B cell (primary cell): ENCODE measurements at regions not wholly inside any gene's neighbourhood (a gene's known extent, or its start where the extent isn't known, plus 50 kb on each side); places are given as distances from the start of the nearest gene placed in this dataset.

Experiments used
- ATAC-seq: fragments of 200-7000 bp; cut with Tn5 transposase; one replicate; pipeline ENCODE4 v1.10.0; 2021; ENCODE audit warnings: low read depth, mild to moderate bottlenecking, moderate number of reproducible peaks, moderate library complexity
- CTCF ChIA-PET: fragments of 350-600 bp; sonication (Branson Sonifier 250); formaldehyde crosslinking; loops from one replicate; lab custom pipeline; 2021; ENCODE audit warnings: antibody characterized with exemption, inconsistent platforms; lab: Charles Lee
- POLR2A ChIA-PET: fragments of 350-600 bp; sonication (Branson Sonifier 250); formaldehyde crosslinking; loops from one replicate; lab custom pipeline; 2021; ENCODE audit warnings: antibody characterized with exemption; lab: Charles Lee
- DNase-seq: peaks from one replicate; pipeline ENCODE4 v3.0.0; 2013
- H2AFZ ChIP-seq: 2 replicates; pipeline ENCODE4 v1.6.1; 2012; ENCODE audit warnings: mild to moderate bottlenecking, low read depth, low read length; ENCODE audit not compliant: insufficient read depth, poor library complexity, severe bottlenecking
- H3K27ac ChIP-seq, 2 donors: 1 replicate in 1 of 2; 2 replicates in 1 of 2; pipeline ENCODE4 v1.5.1; 2012 to 2013; ENCODE audit warnings: low read length in 2 of 2, mild to moderate bottlenecking in 2 of 2, moderate library complexity in 1 of 2
- H3K27me3 ChIP-seq, 4 experiments: fragments of 200-600 bp in 1 of 4; sonication (generic) in 1 of 4; replicated peaks in 1 of 4; 1 replicate in 2 of 4; 2 replicates in 2 of 4; pipeline versions ENCODE4 v1.6.1 to v1.7.0; 2013 to 2016; ENCODE audit warnings: low read length in 3 of 4, mild to moderate bottlenecking in 2 of 4, mixed read lengths in 1 of 4, moderate library complexity in 1 of 4; ENCODE audit not compliant: insufficient read depth in 4 of 4, control insufficient read depth in 3 of 4; ENCODE audit errors: control extremely low read depth in 1 of 4
- H3K36me3 ChIP-seq, 2 experiments: replicated peaks in 1 of 2; 1 replicate in 1 of 2; 2 replicates in 1 of 2; pipeline versions ENCODE4 v1.6.1 to v1.7.1; 2013; ENCODE audit warnings: low read length in 1 of 2; ENCODE audit not compliant: insufficient read depth in 2 of 2, control insufficient read depth in 1 of 2; ENCODE audit errors: control extremely low read depth in 1 of 2, extremely low read depth in 1 of 2
- H3K4me1 ChIP-seq, 2 donors: fragments of 200-600 bp in 1 of 2; sonication (generic) in 1 of 2; 1 replicate in 1 of 2; 2 replicates in 1 of 2; pipeline versions ENCODE4 v1.5.1 to v1.6.1; 2013 to 2017; ENCODE audit warnings: low read length in 2 of 2; ENCODE audit not compliant: control insufficient read depth in 2 of 2, insufficient read depth in 2 of 2
- H3K4me2 ChIP-seq: replicated peaks from 2 replicates; pipeline ENCODE3; 2012; ENCODE audit warnings: mild to moderate bottlenecking, low read depth, low read length; ENCODE audit not compliant: poor library complexity, severe bottlenecking
- H3K4me3 ChIP-seq, 5 experiments: fragments of 200-600 bp in 1 of 5; sonication (generic) in 1 of 5; 1 replicate in 3 of 5; 2 replicates in 2 of 5; pipeline versions ENCODE4 v1.5.1 to v1.7.0; 2011 to 2016; ENCODE audit warnings: low read length in 4 of 5, mild to moderate bottlenecking in 4 of 5, low read depth in 2 of 5, control low read depth in 1 of 5, moderate library complexity in 1 of 5; ENCODE audit not compliant: insufficient read depth in 1 of 5; ENCODE audit errors: control extremely low read depth in 1 of 5, extremely low read depth in 1 of 5
- H3K79me2 ChIP-seq: fragments of 200-600 bp; sonication (generic); one replicate; pipeline ENCODE4 v1.6.0; 2016; ENCODE audit warnings: low read length; ENCODE audit not compliant: control insufficient read depth, insufficient read depth
- H3K9ac ChIP-seq: fragments of 200-600 bp; sonication (generic); 2 replicates; pipeline ENCODE4 v1.6.1; 2017; ENCODE audit warnings: mild to moderate bottlenecking, low read length, moderate library complexity
- H3K9me3 ChIP-seq, 3 donors: one replicate each; pipeline versions ENCODE4 v1.6.1 to v1.7.1; 2013; ENCODE audit warnings: low read length in 2 of 3; ENCODE audit not compliant: control insufficient read depth in 2 of 3, insufficient read depth in 1 of 3; ENCODE audit errors: control extremely low read depth in 1 of 3
- H4K20me1 ChIP-seq: 2 replicates; pipeline ENCODE4 v1.6.0; 2012; ENCODE audit warnings: mild to moderate bottlenecking, low read length; ENCODE audit not compliant: insufficient read depth, control insufficient read depth, poor library complexity, severe bottlenecking
- H3K27ac Mint-ChIP-seq: one replicate; pipeline ENCODE4 v1.8.0; 2021; ENCODE audit warnings: mixed read lengths
- H3K27me3 Mint-ChIP-seq: one replicate; pipeline ENCODE4 v1.8.0; 2021; ENCODE audit warnings: mixed read lengths
- H3K4me1 Mint-ChIP-seq: one replicate; pipeline ENCODE4 v1.8.0; 2021; ENCODE audit warnings: mixed read lengths
- H3K4me3 Mint-ChIP-seq: one replicate; pipeline ENCODE4 v1.8.0; 2021; ENCODE audit warnings: mixed read lengths
- H3K9me3 Mint-ChIP-seq: one replicate; pipeline ENCODE4 v1.8.0; 2022; ENCODE audit warnings: mixed read lengths; ENCODE audit not compliant: insufficient read depth
- EZH2 ChIP-seq: IDR thresholded peaks from 2 replicates; pipeline ENCODE4 v1.6.1; 2012; ENCODE audit warnings: borderline replicate concordance, low read depth, mild to moderate bottlenecking, moderate library complexity, low read length; ENCODE audit not compliant: insufficient read depth, poor library complexity, severe bottlenecking
- WGBS: methylation state at CpG from one replicate; pipeline ENCODE4 v1.1.5; 2013; ENCODE audit warnings: missing lambda C conversion rate; ENCODE audit not compliant: insufficient coverage; 5-methylcytosine and 5-hydroxymethylcytosine counted together
- intact Hi-C: fragments of 100-400 bp; cut with micrococcal nuclease; formaldehyde crosslinking; loops from one replicate; pipeline ENCODE4 v1.10.0; 2022
- TF ChIP-seq, protein P1 (sequence below): fragments of 200-600 bp; IDR thresholded peaks from one replicate; pipeline ENCODE4 v1.8.0; 2022; ENCODE audit warnings: antibody characterized with exemption, mild to moderate bottlenecking

DNA sequence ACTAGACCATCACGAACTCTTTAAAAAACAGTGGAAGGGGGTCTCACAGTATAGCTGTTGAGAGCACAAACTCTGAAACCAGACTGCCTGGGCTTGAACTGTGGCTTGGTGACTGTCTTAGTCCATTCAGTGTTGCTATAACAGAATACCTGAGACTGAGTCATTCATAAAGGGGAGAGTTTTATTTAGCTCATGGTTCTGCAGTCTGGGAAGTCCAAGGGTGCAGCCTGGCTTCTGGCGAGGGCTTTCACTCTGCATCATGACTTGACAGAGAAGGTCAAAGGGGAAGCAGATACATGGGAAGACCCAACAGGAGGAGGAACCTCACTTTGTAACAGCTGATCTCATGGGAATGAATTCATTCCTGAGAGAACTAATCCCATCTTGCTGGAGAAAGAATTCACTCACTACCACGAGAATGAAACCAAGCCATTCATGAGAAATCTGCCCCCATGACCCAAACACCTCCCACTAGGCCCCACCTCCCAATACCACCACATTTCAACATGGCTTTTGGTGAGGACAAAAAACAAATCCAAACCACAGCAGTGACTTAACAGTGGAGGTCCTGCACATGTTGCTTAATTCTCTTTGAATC is 116.7 kb upstream of the STOX2 start:
- Histone ChIP-seq H3K79me2 (no peaks in the 10 kb centered on the region), H3K27me3 (no peaks in the 10 kb centered on the region), H3K4me1 (no peaks in the 10 kb centered on the region), H3K4me3 (no peak overlapping the region), H3K27ac (no peak overlapping the region), H4K20me1 (no peaks in the 10 kb centered on the region), H3K9me3 (peaks cover 0 to 9% (median 4%) of the 10 kb centered on the region in 3 donors), H3K4me2 (no peak overlapping the region), H3K36me3 (no peaks in the 10 kb centered on the region), H3K9ac (no peak overlapping the region), H2AFZ (no peak overlapping the region)
- Mint-ChIP-seq H3K27me3 (peaks cover 27% of the 10 kb centered on the region), H3K4me1 (no peaks in the 10 kb centered on the region), H3K9me3 (peaks cover 4% of the 10 kb centered on the region), H3K27ac (no peak overlapping the region), H3K4me3 (no peak overlapping the region)
- intact Hi-C loops, result no loop called here
- WGBS, result 60% methylated on average over 3 of the region's 3 CpGs
- ChIA-PET POLR2A (no interaction called here), CTCF (no interaction called here)
- TF ChIP-seq, protein P1, sequence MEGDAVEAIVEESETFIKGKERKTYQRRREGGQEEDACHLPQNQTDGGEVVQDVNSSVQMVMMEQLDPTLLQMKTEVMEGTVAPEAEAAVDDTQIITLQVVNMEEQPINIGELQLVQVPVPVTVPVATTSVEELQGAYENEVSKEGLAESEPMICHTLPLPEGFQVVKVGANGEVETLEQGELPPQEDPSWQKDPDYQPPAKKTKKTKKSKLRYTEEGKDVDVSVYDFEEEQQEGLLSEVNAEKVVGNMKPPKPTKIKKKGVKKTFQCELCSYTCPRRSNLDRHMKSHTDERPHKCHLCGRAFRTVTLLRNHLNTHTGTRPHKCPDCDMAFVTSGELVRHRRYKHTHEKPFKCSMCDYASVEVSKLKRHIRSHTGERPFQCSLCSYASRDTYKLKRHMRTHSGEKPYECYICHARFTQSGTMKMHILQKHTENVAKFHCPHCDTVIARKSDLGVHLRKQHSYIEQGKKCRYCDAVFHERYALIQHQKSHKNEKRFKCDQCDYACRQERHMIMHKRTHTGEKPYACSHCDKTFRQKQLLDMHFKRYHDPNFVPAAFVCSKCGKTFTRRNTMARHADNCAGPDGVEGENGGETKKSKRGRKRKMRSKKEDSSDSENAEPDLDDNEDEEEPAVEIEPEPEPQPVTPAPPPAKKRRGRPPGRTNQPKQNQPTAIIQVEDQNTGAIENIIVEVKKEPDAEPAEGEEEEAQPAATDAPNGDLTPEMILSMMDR, result no peak
- no peak for TF ChIP-seq EZH2
- DNase-seq (no peak), ATAC-seq (no peak)

DNA sequence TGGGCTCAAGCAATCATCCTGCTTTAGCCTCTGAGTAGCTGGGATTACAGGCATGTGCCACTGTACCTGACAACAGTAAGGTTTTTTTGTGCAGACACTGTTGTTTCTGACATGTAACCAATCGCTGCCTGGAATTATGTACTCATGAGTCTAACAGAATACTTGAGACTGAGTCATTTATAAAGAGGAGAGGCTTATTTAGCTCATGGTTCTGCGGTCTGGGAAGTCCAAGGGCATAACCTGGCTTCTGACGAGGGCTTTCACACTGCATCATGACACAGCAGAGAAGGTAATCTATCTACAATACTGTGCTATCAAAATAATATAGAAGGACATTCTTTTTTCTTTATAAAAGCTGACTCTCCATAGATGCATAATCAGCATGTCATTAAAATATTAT is 115.5 kb upstream of the STOX2 start:
- POLR2A ChIA-PET, result no interaction called here
- Histone ChIP-seq H3K4me3 (no peak overlapping the region), H3K36me3 (no peaks in the 10 kb centered on the region), H3K79me2 (no peaks in the 10 kb centered on the region), H3K4me1 (no peaks in the 10 kb centered on the region), H3K9me3 (peaks cover 2 to 9% (median 8%) of the 10 kb centered on the region in 3 donors), H2AFZ (no peak overlapping the region), H3K4me2 (no peak overlapping the region), H3K9ac (no peak overlapping the region), H3K27ac (no peak overlapping the region), H3K27me3 (peaks cover 0 to 4% (median 2%) of the 10 kb centered on the region in 4 experiments), H4K20me1 (no peaks in the 10 kb centered on the region)
- H3K4me3 Mint-ChIP-seq, result no peak overlapping the region
- intact Hi-C loops, result no loop called here
- TF ChIP-seq, protein P1, result no peak
- no peak for TF ChIP-seq EZH2
- CTCF ChIA-PET, result no interaction called here
- no CpG with 5 or more reads among the region's 3 CpGs for WGBS
- peaks cover 26% of the 10 kb centered on the region for H3K27me3 Mint-ChIP-seq
- peaks cover 7% of the 10 kb centered on the region for H3K9me3 Mint-ChIP-seq
- DNase-seq (no peak), ATAC-seq (no peak)
- no peak overlapping the region for H3K27ac Mint-ChIP-seq
- no peaks in the 10 kb centered on the region for H3K4me1 Mint-ChIP-seq
